NCI-H1105 (cell line): ENCODE measurements at regions not wholly inside any gene's neighbourhood (a gene's known extent, or its start where the extent isn't known, plus 50 kb on each side); places are given as distances from the start of the nearest gene placed in this dataset.
"Not testable (repeated sequence)": the region's sequence is repeated elsewhere in the genome, so short reads cannot be mapped to it uniquely, and the experiment has no call there.

Source experiments
- DNase-seq: peaks from one replicate; lab custom pipeline; 2025; lab: John Stamatoyannopoulos, UW

DNA sequence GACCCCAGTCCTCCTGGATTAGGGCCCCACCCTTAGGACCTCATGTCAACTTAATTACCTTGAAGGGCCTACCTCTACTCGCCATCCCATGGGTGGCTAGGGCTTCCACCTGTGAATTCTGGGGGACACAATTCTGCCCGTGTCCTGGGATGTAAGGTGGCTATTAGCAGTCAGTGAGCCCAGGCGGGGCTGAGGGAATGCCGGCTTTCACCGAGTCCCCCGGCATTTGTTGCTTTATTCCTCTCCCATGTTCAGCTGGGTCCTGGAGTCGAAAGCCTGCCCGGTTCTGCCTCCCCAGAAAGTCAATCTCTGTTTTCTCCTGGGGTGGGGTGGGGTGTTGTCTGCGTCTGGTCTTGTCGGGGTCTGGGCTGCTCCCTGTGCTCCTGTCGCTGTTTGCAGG lies 125.6 kb downstream of the GLRX3 start:
- DNase-seq: no peak

DNA sequence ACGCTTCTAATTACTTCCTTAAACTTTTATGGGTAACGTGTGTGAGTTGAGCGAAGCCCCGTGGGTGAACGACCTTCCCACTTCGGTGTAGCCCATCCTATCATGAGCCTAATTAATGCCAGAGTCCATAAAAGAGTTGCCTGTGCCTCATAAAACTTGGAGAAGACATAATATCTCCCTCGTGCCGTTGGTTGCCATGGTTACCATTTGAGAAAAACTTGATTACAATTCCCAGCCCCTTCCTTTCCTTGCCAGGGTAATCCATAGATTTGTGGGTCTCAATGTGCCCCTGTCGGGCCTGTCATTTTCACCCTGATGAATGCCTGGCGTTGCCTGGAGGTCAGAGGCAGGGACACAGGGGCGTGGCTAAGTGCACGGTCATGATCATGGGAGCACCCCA lies 127.1 kb downstream of the GLRX3 start:
- DNase-seq: no peak

DNA sequence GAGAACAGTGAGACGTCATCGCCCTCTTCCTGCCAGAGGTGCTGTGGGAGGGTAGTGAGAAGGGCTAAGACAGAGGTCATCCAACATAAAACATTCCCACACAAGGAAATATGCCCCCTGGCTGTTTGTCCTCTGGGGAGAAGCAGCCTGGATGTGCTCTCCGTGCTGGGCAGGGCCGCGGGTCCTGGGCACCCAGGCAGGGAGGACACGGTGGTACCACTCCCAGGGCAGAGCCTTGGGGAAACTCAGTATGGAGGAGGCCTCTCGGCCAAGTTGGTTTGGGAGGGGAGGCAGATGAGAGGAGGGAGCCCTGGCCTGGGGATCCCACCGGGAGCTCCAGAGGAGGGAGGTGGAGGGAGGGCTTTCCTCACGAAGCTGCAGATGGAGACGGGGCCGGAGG lies 129.4 kb downstream of the GLRX3 start:
- DNase-seq: no peak

DNA sequence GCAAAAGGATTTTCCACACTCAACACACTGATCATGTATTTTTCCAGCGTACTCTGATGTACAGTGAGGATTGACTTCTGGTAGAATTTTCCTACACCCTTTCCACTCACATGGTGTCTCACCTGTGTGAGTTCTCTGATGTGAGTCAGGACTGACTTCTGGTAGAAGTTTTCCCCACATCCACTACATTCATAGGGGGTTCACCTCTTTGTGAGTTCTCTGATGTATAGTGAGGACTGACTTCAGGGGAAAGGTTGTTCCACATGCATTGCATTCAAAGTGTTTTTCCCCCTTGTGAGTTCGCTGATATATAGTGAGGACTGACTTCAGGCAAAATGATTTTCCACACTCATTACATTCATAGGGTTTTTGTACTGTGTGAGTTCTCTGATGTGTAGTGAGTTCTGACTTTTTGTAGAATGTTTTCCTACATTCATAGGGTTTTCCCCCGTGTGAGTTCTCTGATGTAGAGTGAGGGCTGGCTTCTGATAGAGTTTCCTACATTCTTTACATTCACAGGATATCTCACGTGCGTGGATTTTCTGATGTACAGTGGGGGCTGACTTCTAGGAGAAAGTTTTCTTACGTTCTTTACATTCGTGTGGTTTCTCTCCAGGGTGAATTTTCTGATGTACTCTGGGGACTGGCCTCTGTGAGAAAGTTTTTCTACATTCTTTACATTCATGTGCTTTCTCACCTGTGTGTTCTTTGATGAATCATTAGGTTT lies 146.5 kb downstream of the GLRX3 start:
- no peak for DNase-seq

DNA sequence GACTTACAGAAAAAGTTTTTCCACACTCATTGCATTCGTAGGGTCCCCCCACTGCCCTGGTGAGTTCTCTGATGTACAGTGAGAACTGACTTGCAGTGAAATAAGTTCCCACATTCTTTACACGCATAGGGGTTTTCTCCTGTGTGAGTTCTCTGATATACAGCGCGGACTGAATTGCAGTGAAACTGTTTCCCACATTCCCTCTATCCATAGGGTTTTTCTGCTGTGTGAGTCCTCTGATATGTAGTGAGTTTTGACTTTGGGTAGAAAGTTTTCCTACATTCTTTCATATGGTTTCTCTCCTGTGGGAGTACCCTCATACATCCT lies 147.0 kb downstream of the GLRX3 start:
- DNase-seq: no peak

DNA sequence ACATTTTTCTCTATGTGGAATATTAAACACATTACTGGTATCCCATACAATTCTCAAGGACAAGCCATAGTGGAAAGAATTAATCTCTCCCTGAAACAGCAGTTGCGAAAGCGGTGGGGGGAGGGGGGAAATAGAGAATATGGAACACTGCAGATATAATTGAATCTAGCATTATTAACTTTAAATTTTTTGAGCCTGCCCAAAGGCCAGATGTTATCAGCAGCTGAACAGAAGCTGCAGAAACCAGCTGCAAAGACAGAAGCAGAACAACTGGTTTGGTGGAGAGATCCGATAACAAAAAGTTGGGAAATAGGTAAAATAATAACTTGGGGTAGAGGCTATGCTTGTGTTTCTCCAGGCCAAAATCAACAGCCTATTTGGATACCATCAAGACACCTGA lies 159.6 kb downstream of the GLRX3 start:
- DNase-seq: not testable (repeated sequence)

DNA sequence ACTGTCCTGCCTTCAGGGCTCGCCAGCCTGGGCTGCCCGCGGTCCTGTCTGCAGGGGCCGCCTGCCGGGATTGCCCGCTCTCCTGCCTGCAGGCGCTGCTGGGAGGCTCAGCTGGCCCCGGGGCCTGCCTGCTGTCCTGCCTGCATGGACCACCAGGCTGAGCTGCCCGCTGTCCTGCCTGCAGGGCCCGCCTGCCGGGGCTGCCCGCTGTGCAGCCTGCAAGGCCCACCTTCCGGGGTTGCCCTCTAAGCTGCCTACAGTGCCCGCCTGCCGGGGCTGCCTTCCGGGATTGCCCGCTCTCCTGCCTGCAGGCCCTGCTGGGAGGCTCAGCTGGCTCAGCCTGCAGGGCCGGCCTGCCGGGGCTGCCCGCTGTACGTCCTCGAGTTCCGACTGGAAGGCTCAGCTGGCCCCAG lies 164.4 kb downstream of the GLRX3 start:
- no peak for DNase-seq

DNA sequence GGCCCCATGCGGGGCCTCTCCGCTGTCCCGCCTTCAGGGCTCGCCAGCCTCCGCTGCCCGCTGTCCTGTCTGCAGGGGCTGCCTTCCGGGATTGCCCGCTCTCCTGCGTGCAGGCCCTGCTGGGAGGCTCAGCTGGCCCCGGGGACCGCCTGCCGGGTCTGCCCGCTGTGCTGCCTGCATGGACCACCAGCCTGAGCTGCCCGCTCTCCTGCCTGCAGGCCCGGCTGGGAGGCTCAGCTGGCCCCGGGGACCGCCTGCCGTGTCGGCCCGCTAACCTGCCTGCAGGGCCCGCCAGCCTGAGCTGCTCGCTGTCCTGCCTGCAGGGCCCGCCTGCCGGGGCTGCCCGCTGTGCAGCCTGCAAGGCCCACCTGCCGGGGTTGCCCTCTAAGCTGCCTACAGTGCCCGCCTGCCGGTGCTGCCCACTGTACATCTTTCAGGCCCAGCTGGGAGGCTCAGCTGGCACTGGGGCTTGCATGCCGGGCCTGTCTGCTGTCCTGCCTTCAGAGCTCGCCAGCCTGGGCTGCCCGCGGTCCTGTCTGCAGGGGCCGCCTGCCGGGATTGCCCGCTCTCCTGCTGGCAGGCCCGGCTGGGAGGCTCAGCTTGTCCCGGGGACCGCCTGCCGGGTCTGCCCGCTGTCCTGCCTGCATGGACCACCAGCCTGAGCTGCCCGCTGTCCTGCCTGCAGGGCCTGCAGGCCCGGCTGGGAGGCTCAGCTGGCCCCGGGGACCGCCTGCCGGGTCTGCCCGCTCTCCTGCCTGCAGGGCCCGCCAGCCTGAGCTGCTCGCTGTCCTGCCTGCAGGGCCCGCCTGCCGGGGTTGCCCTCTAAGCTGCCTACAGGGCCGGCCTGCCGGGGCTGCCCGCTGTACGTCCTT lies 165.1 kb downstream of the GLRX3 start:
- DNase-seq: no peak

DNA sequence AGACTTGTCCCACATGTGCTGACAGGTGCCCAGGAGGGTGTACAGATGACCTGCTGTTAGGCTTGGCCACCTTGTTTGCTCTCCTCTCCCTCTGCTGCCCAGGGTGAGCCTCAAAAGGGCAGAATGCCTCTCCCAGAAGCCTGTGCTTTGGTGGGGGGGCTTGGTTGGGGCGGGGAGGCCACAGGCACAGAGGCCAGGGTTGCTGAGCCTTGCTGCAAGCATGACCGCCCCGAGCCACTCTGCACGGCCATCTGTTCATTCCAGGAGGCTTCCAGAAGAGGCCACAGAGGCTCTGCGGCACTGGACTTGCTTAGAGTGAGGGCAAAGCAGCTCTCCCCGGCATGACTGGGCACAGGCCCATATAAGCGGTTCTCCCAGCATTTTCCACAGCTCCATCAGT lies 190.8 kb downstream of the GLRX3 start:
- DNase-seq: no peak

DNA sequence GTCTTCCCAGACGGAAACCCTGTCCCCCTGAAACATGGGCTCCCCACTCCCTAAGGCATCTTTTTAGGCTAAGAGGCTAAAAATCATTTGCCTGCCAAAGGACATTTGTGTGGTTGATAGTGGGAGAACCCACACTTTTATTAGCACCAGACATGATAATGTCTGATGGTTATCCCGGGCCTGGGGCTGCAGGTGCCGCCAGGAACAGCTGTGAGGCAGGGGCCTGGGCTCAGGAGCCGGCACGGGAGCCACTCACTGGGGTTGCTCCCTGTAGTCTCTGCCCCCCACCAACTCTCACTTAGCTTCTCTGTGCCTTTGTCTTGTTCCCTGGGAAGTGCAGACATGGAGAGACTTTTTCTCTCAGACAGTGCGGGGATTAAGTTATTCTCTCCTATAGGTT lies 193.6 kb downstream of the GLRX3 start:
- DNase-seq: no peak

DNA sequence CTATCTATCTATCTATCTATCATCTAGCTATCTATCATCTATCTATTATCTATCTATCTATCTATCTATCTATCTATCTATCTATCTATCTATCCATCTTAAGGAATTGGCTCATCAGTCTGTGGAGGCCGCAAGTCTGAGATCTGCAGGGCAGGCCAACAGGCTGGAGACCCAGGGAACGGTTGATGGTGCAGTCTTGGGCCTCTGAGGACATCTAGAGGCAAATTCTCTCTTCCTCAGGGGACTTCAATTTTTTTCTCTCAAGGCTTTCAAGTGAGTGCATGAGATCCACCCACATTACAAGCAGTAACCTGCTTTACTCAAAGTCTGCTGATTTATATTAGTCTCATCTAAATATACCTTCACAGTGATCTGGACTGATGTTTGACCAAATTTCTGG lies 197.0 kb downstream of the GLRX3 start:
- no peak for DNase-seq

DNA sequence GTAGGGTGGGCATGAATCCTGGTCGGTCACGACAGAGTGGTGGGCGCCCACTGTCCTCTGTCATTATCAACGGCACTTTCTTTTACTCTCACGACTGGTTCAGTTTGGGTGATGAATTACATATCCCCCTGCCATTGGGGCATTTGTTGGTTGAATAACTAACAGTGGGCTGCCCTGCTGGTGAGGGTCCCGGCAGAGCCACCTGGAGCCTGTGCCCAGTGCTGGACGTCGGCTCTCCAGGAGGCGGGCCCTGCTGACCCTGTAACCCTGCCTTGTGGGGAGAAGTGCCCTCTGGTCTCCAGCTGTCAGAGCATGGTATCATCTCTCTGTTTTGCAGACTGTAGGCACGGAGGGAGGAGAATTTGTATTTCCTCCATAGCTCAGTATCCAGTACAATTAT lies 199.1 kb downstream of the GLRX3 start:
- no peak for DNase-seq

DNA sequence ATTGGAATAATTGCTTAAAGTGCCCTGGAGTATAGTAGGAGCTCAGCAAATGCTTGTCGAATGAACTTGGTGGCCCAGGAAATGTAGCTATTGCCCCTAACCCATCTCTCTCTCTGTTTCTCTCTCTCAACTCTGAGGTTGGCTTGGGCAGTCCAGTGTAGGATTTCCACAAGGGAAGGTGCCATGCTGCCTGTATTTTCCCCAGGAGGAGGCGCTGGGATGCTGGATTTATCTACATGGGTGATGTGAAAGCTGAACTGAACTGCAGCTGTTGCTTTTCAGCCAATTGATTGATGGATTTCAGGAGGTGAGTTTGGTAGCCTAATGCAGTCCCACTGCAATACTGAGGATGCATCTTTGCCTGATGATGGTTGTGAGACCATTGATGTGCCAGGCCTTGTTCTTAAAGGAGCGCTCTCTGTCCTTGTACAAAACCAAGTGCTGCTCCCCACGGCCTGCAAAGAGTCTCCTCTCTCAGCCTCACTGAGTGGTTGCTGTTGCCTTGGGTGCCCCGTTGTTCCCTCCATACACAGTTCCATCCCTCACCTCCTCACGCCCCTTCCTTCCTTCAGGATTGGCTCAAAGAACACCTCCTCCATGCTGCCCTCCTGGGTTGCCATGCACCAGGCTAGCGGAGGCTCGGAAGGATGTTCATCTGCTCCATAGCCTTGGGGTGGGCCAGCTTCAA lies 200.6 kb downstream of the GLRX3 start:
- DNase-seq: no peak

DNA sequence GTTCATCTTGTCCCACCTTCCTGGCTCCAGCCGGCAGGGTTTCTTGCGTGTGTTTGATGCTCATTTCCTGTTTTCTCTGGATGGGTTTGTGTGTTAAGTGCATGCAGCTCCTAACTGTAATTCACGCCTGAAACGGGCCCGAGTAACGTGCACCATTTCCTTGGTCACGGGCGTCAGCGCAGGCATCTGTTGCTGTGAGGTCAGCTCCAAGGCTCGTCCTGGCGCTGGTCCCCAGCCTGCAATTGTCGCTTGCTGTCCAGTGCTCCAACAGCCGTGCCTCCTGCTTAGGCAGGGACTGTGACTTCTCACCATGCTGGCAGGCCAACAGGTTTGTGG lies 201.1 kb downstream of the GLRX3 start:
- no peak for DNase-seq

DNA sequence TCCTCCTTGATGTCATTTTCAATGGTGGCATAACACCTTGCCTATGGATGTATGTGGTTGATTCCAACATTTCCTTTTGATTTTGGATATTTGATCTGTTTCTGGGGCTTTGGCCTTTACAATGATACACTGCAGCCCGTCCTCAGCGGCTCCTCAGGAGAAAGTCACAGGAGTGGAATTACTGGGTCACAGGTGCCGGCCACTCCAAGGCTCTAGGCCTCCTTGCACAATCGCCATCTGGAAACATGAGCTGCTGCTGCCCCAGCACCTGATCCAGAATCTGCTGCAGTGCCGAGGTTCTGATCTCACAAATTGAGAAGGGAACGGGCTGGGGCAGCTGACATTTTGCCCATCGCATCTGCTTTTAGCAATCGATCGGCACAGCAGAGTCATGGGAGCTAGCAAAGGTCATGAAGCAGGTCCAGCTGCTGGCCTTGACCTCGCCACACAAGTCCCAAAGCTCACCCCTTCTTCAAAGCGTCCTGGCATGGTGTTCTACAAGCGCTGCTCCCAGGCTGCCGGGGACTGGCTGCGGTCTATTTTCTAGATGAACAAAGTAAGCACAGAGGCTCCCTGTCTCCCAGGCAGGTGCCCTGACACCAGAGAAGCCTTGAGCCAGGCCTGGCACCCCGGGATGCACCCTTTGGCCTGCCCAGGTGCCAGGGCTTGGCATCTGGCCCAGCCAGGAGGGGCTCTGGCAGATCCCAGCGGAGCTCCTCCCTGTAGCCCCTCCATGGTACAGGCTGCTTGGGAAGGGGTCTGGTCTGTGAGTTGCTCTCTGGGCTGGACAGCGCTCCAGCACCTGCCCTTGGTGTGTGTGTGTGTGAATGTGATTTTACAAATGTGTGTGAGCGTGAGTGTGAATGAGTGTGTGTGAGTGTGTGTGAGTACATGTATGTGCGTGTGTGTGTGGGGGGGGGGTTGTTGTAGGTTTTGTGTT lies 201.8 kb downstream of the GLRX3 start:
- DNase-seq: no peak

DNA sequence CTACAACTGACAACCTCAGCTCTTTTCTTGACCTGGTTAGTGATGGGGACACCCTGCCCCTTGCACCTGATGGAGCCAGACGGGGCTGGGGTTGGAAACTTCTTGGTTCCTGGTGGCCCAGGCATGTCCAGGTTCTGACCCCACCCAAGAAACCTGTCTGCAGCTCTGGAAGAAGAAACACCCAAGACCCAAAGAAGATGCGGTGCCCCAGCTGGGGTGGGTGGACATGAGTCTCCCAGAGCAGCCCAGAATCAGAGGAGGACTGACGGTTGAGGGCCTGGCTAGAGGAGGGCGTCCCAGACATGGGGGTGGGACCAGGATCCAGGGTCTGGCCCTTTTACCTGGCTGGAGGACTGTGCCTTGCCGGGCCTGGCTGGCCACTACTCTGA lies 202.4 kb downstream of the GLRX3 start:
- DNase-seq: no peak

DNA sequence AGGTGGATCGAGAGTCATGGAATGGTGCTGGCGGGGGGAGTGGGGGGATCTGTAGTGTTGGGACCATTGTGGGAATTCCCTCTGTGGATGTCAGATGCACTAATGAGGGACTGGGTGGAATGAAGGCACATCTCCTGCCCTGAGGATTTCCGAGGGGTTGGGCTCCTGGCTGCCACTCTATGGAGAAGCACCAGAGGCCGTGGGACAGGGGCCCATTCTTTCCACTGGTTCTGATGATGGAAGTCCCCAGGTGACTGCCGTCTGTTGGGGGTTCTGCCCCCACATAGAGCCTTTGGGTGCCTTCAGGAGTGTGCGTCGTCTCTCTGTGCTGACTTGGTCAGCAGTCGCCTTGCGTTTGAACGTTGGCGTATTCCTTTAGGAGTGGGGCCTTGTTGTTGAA lies 202.9 kb downstream of the GLRX3 start:
- no peak for DNase-seq

DNA sequence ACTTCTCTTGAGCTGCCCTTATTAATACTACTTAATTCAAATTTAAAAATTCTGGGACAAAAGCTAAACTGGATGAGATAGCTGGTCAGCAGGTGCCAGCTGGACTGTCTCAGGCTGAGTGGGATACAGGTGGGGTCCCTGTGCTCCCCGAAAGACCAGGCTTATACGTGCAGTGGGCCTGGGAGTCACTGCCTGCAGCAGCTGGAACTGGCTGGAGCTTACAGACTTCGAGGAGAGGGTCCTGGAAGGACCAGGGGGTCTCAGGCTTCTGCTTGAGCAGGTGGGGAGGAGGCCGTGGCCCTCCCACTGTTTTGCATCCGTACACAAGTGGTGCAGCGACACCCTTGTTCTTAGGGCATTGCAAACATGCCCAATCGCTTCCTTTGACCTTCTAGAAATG lies 203.7 kb downstream of the GLRX3 start:
- DNase-seq: no peak

DNA sequence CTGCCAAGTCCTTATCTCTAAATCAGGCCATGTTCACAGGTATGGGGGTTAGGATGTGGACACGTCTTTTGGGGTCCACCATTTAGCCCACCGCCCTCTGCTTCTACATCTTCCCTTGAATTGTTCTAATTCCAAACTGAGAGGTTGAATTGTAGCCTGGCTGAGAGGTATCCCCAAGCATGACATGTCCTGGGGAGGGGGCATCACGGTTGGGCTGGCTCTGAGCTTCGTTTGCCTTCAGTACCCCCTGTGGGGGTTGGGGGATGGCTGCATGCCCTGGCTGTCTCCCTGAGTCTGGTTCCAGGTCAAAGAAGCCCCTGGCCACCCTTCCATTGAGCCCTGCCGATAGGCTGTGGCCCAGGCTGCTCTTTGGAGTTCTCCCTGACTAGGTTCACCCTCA lies 204.6 kb downstream of the GLRX3 start:
- DNase-seq: no peak

DNA sequence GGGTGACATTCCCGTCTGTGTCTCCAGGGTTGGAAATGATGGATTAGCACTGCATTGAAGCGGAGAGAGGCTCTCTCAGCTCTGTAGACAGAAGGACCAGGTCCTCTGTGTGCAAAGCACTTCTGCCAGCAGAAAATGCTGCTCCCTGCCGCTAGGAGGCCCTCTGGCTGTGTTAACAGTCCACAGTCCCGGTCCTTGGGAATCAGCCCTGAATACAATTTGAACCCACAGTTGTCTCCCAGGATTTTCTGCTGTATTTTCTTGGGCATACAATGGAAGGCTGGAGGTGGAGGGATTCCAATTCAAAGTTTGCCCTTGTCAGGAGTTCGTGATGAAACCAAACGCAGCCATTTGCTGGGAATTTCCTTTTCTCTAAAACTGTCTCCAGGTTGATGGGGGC lies 205.2 kb downstream of the GLRX3 start:
- no peak for DNase-seq

DNA sequence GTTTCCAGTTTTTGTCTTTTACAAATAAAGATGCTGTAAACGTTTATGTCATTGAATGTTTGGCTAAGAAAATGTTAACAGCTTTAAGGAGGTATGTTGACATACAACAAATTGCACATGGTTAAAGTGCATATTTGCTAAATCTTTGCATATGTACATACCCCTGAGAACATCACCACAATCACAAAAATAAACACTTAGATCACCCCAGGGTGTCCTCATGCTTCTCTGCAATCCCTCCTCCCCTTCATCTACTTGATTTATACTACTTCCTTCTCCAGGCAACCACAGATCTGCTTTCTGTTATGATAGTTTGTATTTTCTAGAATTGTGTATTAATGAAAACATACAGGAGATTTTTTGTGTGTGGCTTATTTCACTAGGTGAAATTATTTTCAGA lies 209.5 kb downstream of the GLRX3 start:
- no peak for DNase-seq

DNA sequence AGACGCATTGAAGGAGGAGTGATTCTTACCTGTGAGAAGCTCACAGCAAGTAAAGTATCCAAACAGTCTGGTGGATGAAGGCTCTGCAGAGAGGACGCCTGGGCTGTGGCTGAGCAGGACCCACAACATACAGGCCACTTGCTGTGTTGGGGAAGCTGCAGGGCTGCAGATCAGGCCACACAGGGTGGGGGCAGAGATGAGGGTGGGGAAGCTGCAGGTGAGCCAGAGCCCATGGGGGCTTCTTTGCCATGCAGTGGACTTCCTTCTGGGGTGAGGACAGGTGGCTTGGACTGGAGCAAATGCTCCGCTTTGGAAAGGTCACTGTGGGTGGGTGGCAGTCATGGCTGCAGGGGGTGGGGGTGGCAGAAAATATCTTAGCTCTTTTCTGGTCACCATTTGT lies 214.8 kb downstream of the GLRX3 start:
- DNase-seq: no peak
